ENCODE measurements at regions not wholly inside any gene's neighbourhood (a gene's known extent, or its start where the extent isn't known, plus 50 kb on each side); places are given as distances from the start of the nearest gene placed in this dataset.
"Not testable (repeated sequence)": the region's sequence is repeated elsewhere in the genome, so short reads cannot be mapped to it uniquely, and the experiment has no call there.

DNA sequence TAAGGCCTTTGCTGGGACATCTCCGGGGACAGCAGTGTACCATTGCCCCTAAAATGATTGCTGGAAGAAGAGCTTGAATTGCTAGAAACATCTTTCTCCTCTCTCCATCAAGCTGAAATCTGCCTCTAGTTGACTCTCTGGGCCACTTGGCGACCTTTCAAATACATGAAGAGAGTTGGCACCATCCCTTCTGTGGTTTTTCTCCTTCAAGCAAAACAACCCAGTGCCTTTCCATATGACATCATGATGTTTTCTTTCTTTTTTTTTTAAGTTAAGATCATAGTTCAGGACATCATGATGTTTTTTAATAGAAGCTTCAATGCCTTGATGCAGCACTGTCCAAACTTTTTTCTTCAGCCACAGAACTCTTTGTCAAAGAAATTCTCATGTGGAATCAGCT lies 144.0 kb upstream of the PTPRG start:
- no peak overlapping the region for H3K4me3 ChIP-seq (ENCODE audit: low read depth, low read length)
- DNase-seq (ENCODE audit: low read depth), result peak; percentile 52
- TF ChIP-seq, protein P1, sequence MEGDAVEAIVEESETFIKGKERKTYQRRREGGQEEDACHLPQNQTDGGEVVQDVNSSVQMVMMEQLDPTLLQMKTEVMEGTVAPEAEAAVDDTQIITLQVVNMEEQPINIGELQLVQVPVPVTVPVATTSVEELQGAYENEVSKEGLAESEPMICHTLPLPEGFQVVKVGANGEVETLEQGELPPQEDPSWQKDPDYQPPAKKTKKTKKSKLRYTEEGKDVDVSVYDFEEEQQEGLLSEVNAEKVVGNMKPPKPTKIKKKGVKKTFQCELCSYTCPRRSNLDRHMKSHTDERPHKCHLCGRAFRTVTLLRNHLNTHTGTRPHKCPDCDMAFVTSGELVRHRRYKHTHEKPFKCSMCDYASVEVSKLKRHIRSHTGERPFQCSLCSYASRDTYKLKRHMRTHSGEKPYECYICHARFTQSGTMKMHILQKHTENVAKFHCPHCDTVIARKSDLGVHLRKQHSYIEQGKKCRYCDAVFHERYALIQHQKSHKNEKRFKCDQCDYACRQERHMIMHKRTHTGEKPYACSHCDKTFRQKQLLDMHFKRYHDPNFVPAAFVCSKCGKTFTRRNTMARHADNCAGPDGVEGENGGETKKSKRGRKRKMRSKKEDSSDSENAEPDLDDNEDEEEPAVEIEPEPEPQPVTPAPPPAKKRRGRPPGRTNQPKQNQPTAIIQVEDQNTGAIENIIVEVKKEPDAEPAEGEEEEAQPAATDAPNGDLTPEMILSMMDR (conservative IDR thresholded peaks at IDR 0.05; ENCODE audit: low read depth, low read length), result no peak

DNA sequence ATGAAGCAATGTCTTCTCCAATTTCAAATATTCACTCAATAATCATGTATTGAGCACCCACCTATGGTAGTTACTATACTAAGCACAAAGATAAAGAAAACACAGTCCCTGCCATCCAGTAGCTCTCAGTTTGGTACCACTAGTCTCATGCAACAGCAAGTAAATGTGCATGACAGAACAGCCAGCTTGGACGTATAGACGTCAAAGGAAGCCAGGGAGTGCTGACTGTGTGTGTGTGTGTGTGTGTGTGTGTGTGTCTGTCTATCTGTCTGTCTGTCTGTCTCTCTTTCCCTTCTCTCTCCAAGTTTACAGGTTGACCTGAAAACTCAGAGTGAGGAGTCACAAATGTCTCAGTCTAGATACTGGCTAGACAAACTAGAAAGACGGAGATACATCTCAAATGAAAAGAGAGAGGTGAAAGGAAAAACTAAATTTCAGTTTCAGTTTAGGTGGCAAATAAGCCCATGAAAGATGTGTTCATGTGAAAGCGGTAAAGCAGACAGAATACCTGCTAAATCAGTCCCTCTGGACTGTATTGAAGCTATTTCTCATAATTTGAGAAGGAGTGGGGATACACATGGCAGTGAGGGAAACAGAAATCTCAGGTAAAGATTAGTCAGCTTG lies 141.1 kb upstream of the PTPRG start:
- no peak overlapping the region for H3K4me3 ChIP-seq (ENCODE audit: low read depth, low read length)
- DNase-seq (ENCODE audit: low read depth), result no peak
- TF ChIP-seq, protein P1 (conservative IDR thresholded peaks at IDR 0.05; ENCODE audit: low read depth, low read length), result no peak

DNA sequence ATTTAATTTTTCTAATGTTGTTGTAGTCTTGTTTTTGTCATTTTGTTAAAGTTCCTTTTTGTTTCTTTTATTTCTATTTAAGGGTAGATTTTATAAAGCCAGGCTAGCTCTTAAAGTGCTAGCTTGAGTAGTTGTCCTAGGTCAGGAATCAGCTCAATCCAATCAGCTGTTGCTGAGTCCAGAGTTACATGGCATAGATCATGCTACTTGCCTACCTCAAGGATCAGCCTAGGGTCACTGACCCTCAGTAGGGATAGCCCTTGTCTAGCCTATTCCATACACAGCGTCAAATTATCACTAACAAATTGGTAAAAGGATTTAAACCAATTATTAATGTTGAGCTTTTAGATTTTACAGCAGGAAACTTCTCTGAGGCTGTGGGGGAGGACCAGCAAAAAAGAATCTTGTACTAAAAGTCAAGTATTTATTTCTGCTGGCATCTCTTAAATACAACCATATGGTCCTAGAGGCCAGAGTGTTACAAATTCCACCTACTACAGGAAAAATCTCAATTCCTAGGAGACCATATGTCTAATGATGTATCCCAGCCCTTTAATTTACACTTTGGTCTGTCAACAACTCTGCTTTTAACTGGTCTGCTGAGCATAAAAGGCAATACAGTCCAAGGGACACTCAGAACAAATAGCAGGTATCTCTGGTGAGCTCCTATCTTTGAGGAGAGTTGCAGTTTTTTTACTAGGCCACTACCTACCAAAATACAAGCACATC lies 138.3 kb upstream of the PTPRG start:
- TF ChIP-seq, protein P1 (conservative IDR thresholded peaks at IDR 0.05; ENCODE audit: low read depth, low read length), result no peak
- DNase-seq (ENCODE audit: low read depth), result no peak
- no peak overlapping the region for H3K4me3 ChIP-seq (ENCODE audit: low read depth, low read length)

DNA sequence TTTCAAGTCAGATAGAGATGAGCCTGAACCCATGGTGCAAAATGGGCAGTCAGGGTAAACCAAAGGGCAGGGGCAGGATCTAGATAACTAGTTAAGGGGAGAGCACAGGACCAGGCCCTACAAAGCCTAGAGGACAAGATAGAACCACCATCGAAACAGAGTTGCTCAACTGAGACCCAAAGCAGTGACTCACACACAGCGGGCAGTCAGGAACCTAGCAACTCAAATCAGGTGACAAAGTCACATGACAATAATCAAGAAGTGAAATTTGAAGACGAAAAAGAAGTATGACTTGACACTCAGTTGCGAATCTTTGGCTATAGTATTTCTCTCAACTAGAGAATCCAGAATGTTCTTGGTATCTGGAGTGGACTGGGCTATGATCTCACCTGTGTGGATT lies 136.0 kb upstream of the PTPRG start:
- TF ChIP-seq, protein P1 (conservative IDR thresholded peaks at IDR 0.05; ENCODE audit: low read depth, low read length), result no peak
- DNase-seq (ENCODE audit: low read depth), result peak; percentile 26
- H3K4me3 ChIP-seq (ENCODE audit: low read depth, low read length), result no peak overlapping the region

DNA sequence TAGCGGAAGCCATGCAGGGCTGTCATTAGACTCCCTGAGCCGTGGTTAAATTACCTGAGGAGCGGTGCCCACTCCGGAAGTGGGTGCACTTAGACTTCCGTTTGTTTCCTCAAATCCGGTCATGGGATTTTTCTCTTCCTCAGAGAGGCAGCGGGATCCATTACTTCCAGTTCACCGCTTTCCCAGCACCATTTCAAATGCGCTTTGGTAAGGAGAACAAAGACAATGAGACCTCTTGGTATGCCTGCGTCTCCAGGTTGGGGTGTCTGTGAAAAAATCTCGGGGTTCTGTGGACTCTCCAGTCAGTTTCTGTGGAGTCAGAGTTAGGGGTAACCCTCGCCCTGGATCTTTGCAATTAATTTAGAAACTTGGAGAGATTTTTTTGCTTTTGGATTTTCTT lies 132.3 kb upstream of the PTPRG start:
- TF ChIP-seq, protein P1 (conservative IDR thresholded peaks at IDR 0.05; ENCODE audit: low read depth, low read length), result no peak
- DNase-seq (ENCODE audit: low read depth), result no peak
- H3K4me3 ChIP-seq (ENCODE audit: low read depth, low read length), result no peak overlapping the region

DNA sequence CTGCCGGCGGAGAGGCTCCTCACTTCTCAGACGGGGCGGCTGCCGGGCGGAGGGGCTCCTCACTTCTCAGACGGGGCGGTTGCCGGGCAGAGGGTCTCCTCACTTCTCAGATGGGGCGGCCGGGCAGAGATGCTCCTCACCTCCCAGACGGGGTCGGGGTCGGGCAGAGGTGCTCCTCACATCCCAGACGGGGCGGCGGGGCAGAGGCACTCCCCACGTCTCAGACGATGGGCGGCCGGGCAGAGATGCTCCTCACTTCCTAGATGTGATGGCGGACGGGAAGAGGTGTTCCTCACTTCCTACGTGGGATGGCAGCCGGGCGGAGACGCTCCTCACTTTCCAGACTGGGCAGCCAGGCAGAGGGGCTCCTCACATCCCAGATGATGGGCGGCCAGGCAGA lies 126.5 kb upstream of the PTPRG start:
- H3K4me3 ChIP-seq (ENCODE audit: low read depth, low read length); DNase-seq (ENCODE audit: low read depth): not testable (repeated sequence)

DNA sequence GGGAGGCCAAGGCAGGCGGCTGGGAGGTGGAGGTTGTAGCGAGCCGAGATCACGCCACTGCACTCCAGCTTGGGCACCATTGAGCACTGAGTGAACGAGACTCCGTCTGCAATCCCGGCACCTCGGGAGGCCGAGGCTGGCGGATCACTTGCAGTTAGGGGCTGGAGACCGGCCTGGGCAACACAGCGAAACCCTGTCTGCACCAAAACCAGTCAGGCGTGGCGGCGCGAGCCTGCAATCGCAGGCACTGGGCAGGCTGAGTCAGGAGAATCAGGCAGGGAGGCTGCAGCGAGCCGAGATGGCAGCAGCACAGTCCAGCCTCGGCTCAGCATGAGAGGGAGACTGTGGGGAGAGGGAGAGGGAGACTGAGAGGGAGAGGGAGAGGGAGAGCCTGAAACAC lies 126.0 kb upstream of the PTPRG start:
- H3K4me3 ChIP-seq (ENCODE audit: low read depth, low read length); DNase-seq (ENCODE audit: low read depth): not testable (repeated sequence)
